Islet of Langerhans (tissue), 1 donor: ENCODE measurements at regions not wholly inside any gene's neighbourhood (a gene's known extent, or its start where the extent isn't known, plus 50 kb on each side); places are given as distances from the start of the nearest gene placed in this dataset.
A peak's percentile ranks its signal among the peaks of the same experiment; 100 is the strongest.

Experiments used
- FAIRE-seq: peaks from one replicate; lab custom pipeline; 2011; peaks lifted over from hg19 to GRCh38; lab: Jason Lieb, UNC

DNA sequence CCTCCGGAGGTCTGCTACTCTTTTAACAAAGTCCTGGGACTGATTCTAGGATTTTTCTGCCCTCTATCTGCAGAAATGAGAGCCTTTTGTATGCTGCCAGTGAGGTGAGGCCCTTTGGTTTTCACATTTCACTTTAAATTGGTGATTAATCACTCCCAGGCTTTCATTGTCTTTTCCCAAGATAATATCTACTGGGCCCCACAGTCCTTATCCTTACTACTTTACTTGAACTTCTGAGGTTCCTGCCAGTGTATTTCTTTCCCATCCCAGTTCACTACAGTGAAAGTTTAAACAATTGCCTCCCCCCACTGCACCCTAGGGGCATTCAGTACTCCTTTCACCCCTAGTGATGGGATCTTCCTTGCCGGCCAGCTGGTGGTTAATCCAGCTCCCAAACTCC is 127.4 kb upstream of the INHBA start:
- no peak for FAIRE-seq

DNA sequence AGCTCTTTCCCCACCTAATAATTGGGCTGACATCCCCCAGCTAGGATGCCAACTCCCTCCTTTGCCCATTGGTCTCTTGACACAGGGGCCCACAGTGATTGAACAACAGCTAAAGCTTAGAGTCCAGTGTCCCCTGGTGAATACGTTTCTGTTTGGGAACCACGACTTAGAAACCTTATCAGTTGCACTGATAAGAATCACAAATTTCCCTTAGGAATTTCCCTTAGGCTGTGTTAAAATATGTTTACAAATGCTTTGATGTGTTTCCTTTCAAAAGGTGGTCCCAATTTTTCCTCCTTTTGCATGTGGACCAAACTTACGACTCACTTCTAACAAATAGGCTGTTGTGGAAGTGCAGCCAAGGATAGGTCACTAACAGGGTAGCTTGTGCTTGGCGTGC is 126.0 kb upstream of the INHBA start:
- no peak for FAIRE-seq

DNA sequence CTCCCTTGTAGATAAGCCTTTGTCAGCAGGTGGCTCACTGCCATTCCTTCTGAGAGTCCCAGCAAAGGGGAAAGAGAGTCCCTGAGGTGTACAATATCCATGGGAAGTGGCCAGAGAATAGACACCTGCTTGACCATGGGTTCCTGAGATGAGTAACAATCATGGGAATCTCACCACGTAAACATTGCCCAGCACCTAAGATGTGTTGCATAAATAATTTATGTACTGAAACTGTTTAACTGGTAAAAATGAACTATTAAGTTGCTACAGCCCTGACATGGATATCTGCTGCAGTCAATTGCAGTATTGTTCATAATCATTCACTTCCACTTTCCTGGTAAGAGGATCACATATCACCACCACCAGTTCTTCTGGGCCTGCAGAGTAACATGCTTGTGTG is 123.8 kb upstream of the INHBA start:
- no peak for FAIRE-seq

DNA sequence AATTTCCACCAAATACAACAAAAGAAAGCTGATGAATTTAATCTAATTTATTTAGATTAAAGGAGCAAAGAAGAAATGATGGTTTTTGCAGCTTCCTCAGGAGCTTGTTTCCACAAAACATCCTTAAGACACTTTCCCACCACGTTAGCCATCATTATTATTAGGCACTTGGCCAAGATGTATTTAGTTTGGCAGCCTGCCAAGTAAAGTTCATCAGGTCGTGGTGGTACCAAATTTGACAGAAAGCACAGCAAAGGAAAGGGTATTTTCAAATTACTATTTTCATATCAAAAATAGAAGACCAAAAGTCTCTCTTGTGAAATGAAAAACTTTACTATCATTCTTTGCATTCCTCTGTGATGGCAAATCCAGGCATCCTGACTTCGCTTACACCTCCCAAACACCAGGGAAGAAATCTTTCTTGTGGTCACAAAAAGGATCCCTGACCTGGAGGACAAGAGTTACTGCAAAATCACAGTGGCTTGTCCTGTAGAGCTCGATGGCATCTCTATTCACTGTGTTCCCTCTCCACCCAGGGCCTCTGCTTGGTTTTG is 123.1 kb upstream of the INHBA start:
- no peak for FAIRE-seq

DNA sequence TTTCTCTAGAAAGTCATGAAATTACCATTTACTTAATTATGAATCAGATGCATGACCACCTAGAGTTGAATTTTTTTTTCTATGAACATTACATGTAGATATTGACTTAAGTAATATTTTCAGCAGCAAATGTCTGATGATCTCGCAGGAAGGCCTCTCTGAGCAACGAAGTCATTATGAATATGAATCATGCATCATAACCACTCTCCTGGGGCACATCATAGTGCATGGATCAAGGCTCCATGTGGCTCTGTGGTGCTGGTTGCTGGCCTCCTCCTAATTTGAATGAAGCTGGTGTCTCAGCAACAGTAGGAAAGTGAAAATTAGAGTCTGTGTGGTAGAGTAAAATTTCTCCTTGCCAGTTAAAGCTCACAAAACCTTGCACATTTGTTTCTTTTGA is 121.4 kb upstream of the INHBA start:
- no peak for FAIRE-seq

DNA sequence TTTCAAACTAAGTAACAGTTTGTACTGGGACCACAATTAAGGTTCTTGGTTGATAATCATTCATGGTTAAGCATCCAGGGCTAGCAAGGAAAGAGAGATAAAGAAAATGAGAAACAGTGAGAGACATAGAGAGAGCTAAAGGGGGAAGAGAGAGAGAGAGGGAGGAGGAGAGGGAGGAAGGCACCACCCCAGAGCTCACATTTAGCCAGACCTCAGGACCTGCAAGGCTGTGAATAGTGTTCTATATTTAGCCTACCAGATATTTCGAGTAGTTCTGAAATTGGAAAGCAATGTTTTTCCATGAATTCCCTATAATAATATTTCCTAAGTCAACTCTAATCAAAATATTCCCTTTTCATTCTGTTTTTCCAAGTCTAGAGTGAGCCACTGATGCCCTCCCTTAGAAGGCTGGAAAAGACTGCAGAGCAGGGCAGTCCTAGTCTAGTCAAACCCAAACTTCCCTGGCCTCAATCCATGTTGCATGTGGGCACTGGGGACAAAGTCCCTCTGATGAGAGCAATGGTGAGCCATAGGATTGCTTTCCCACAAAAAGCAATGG is 119.4 kb upstream of the INHBA start:
- FAIRE-seq, result no peak

DNA sequence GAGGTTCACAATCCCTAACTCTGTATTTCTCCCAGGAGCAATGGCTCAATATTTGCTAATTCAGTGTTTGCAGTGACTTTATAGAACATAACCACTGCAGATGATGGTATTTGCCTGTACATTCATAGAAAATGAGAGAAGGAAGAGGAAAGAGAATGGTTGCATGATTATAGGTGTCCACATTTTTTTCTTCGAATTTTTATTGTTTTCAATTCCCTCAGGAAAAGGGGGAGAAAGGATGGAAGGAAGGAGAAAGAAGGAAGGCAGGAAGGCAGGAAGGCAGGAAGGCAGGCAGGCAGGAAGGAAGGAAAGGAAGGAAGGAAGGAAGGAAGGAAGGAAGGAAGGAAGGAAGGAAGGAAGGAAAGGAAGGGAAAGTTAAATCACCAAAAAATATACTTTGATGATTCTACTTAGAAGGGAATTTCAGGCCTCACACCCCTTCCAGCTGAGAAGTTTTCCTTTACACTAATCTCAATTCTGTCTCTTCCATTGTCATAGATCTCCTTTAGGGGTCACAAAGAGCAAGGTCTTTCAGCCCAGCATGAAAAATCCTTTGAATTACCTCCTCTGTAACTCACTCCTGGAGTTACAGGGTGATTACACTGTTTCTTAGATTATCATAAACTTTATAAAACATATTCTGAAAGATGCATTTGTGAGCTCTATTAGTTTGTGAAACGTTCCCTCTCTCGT is 118.8 kb upstream of the INHBA start:
- FAIRE-seq, result no peak

DNA sequence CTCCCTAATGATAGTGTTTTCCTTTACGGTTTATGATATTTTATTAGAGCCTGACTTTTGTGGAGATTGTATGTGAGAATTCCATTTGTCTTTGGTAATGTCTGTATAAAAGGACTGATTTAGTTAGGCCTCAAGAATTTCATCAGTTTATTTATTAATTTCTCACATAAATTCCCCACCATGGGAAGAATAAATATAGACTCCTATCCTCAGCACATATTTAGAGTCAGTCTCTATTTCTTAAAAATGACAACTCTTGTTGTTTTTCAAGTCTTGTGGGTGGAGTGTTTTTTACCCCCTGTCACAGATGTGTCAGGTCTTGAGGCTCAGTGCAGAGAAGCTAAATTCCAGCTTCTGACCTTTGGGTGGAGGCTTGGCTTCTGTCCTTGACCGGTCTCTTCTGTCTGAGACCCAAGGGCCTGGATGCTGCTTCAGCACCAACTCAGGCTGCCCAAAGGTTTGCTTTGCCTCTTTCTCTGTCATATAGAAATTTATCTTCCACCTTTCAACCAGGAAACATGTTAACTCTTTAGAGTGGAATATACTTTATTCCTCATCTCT is 117.3 kb upstream of the INHBA start:
- FAIRE-seq, result no peak

DNA sequence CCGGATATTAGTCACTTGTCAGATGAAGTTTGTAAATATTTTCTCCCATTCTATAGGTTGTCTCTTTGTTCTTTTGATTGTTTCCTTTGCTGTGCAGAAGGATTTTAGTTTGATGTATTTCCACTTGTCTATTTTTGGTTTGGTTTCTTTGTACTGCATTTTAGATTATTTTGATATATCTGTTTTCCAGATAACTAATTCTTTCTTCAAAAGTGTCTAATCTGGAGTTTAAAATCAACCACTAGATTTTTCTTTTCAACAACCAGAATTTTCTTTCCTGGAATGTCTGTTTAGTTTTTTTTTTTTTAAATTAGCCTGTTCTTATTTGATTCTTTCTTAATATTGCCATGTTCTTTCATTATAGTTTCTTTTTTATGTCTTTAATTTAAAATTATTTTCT is 116.8 kb upstream of the INHBA start:
- peak; percentile 72 for FAIRE-seq

DNA sequence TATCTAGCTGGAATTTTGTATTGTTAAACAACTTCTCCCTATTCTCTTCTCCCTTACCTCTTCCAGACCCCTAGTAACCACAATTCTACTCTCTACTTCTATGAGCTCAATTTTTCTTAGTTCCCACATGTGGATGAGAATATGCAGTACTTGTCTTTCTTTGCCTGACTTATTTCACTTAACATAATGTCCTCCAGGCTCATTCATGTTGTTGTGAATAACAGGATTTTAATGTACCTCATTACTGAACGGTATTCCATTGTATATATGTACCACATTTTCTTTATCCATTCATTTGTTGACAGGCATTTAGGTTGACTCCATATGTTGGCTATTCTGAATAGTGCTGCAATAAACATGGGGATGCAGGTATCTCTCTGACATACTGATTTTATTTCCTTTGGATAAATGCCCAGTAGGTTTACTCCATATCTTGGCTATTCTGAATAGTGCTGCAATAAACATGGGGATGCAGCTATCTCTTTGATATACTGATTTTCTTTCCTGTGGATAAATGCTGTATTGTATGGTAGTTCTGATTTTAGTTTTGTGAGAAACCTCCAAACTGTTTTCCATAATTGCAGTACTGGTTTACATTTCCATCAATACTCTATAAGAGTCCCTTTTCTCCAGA is 116.0 kb upstream of the INHBA start:
- FAIRE-seq, result no peak

DNA sequence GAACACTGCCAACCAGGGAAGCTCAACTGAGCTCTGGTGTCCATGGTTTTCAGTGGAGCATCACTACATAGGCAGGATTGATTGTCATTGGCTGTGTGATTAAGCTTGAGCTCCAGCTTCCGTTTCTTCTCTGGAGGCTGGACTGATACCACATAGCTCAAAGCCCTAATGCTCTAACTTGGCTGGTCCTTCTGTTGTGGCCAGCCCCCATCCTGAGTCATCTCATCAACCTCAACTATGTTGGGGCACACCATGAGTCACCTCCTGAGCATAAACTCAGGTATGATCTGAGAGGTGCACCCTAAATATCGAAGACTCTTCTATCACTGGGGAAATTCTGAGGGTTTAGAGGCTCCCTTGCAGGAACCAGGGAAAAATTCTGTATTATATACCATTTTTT is 114.5 kb upstream of the INHBA start:
- no peak for FAIRE-seq

DNA sequence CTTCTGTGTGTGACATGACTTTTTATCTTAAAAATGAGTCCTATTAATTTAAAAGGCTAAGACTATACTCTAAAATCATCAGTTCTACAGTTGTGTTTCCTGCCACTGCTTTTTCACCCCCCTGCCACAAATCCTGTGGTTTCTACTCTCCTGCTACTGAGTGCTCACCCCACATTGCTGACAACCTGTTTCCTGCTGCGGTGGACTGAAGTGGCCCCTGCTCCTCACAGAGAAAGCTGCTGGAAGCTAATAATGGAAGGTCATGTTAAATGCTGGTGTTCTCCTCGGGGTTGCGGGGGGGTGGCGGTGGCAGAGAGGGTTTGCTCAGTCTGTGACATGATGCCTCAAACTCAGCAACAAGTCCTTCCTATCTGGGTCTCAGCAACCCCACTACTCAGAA is 113.2 kb upstream of the INHBA start:
- FAIRE-seq, result no peak

DNA sequence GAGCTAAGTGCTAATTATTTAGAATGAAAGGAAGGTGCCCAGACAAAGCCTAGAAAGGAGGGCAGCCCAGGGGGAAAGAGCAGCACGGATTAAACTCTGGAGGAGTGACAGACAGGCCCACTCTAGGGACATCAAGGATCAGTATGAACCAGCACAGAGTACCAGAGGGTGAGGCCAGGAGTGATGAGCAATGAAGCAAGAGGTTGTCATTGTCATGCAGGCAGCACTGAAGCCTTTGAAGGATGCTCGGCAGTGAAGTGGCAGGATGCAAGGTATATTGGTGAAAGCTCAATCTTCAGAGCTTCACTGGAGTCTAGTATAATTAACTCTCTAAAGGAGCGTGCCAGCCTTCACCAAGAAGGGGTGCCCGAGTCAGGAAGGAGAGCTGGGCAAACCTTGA is 112.0 kb upstream of the INHBA start:
- no peak for FAIRE-seq

DNA sequence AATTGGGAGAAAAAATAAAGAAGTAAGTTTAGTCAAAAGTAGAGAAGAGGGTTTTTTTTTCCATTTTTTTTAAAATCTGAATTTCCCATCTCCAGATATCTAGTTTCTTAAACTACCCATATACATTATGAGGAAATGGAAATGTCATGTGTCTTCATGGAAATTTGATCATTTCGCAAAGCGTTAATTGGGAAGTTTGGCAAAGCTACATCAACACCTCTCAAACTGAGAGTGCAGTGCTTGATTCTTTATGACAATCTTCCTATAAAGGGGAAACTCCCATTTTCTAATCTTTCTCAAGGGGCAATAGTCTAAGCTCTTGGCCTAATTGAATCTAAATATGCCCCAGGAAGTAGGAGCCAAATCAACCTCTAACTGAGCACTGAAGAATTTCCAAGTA is 110.4 kb upstream of the INHBA start:
- no peak for FAIRE-seq

DNA sequence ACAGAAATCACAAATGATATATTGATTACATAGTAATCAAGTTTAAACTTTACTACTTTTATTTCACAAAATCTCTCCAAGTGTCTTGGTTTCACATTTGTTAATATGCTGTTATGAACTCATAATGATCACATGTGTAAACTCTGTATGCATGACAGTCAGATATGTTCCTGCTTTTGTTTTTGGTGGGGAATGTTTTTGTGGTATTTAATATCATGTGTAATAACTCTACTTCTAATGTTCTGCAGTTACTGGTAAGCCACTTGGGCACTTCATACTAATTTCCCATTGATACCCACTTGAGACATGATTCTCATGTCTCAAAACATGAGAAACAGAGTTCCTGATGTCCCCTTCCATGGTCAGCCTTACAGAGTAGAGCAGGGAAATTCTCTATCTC is 109.1 kb upstream of the INHBA start:
- FAIRE-seq, result no peak

DNA sequence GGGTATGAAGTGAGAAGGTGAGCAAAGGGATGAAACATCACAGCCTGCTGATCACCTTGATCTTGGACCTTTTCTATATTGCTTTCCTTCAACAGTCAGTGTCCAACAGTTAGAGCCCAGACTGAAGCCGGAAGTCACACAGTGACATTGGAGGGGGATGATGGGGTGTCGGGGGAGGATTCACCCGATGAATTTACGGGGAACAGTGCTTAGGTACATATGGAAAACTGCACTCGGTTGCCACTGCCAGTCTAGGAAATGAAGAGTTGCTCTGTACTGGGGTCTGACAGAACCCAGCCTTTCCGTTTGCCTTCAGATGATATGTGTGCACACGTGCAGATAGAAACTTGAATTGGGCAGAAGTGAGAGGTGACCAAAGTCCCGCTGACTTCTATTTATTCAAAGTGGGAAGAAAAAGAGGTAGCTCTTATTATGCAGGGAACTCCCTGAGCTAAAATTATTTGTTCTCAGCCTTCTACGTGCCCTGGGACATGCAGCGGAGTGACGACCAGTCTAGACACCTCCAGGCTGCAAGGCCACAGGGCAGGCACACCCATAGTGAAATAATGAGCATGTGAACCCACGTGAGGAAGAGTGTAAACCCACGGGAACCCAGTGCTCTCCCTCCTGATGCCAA is 107.2 kb upstream of the INHBA start:
- no peak for FAIRE-seq

DNA sequence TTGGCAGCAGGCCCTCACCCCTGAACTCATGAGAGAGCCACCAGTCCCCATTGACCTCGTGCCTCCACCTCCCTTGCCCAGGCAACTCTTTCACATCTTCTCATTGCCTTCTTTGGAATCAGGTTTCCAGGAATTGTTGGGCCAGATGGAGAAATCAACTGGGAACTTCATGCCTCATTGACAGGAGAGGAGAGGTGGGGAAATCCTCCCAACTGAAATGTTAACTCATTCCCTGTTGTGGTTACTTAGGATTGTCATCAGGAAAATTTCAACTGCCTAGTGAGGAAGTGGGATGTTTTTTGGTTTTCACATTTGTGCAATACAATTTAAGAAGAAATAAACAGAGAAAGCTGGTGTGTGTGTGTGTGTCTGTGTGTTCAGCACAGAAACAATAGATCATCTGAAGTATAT is 106.6 kb upstream of the INHBA start:
- FAIRE-seq, result no peak

DNA sequence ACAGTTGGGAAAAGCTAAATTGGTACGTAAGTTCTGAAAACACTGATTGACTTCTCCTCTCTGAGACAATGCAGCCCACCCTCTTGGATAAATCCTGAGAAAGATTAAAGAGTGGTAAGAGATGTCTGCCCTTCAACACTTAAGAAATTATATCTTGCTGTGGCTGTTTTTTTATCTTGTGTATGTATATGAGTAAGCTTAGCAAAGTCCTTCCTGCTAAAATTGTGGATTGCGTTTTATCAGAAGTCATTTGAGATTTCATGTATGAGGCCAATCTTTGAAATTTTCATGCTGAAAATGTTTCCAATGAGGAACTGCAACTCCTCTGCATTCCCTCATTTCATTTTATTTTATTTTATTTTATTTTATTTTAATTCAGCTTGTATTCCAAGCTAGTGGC is 106.2 kb upstream of the INHBA start:
- FAIRE-seq, result no peak

DNA sequence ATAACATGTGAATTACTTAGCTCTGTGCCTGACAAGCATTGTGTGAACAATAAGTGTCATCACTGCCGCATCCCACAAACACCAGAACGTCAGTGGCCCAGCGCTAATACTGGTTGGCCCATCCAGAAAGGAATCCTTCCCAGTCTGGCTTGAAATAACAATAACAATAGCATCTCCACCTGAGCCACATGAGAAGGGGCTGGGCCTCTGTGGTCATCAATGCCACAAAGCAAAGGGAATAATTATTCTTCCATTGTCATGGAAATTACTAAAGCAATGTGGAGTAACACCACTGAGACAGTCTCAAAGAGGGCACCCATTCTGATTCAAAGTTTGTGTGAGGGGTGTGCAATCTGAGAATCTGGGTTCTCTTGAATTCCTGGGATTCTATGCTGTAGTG is 105.7 kb upstream of the INHBA start:
- FAIRE-seq, result no peak

DNA sequence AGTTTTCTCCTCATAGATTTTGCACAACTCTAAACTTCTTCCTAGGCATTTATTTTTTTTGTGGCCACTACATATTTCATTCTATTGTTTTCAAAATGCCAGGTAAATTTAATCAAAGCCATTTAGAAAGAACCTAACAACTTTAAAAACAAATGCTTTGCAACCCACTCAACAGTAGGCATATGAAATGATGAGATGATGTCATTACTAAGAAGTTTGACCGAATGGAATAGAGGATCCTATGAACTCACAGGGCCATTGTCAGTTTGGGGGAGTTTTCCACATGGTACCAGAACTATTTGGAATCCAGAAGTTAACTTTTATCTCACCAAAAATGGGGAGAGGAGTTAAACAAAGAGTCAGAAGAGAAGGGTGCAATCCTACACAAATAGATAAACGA is 100.7 kb upstream of the INHBA start:
- no peak for FAIRE-seq

DNA sequence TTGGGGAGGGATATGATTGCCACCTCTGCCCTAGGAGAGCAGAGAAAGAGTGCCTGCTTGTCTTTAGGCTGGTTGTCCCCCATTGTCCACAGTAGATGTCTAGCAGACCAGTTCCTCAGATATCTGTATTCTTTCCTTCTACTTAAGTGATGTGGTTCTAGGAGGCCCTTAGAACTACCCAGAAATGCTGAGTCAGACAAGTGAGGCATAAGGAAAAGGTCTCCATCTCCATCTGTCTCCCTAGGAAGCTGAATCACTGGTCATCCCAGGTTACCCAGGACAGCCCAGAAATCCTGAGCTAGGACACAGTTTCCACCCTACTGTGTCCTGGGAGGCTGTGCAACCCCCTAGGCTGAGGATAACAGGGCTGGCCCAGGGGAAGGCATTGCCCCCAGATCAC is 93.4 kb upstream of the INHBA start:
- no peak for FAIRE-seq

DNA sequence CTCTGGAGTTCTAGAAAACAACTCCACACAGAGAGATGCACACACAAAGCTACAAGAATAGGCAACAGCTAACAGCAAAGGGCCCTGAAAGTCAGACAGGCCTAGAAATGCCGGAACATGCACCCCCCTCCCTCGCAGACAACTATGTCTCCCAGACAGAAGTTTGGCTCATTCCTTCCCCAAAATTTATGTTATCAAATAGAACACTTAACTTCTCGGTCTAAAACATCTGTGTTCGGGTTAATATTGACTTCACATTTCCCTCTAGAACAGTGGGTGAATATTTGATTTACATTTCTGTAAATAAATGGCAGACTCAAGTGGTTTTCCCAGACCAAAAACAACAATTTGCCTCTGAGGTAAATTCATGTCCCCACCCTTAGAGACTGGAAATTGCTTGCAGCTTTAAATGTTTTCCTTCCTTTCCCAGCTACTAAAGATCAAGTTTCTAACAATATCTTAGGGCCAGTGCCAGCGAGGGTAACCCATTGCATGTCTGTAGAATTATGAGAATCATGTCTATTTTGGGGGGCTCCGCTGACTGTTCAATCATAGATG is 92.5 kb upstream of the INHBA start:
- FAIRE-seq, result no peak

DNA sequence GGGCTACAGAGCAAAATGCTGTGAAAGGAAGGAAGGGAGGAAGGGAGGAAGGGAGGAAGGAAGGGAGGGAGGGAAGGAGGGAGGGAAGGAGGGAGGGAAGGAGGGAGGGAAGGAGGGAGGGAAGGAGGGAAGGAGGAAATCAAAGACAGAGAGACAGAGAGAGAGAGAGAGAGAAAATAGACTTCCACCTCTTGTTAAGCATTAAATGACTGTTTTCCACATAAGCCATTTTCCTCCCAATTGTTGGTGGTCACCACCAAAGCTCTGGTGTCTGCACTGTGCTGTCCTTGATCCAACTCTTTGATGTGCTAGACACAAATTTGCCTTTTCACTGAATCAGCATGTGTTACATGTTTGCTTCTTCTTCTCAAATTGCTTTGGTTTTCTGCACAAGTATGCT is 90.7 kb upstream of the INHBA start:
- FAIRE-seq, result no peak
